PC-3 (cell line): ENCODE measurements at regions not wholly inside any gene's neighbourhood (a gene's known extent, or its start where the extent isn't known, plus 50 kb on each side); places are given as distances from the start of the nearest gene placed in this dataset.

ENCODE experiments used
- ATAC-seq: fragments of 200-7000 bp; cut with Tn5 transposase; 2 replicates; pipeline ENCODE4 v1.9.1; 2020; ENCODE audit warnings: mild to moderate bottlenecking, moderate library complexity
- BruUV-seq: library from RNA; stranded (reverse); fragments of 400-500 nt; replicated peaks from 2 replicates; lab custom pipeline; 2021; lab: Mats Ljungman, UMichigan
- CTCF ChIA-PET: fragments of 300-600 bp; sonication (Branson Sonifier 250); formaldehyde crosslinking; loops from one replicate; lab custom pipeline; 2022; ENCODE audit warnings: antibody characterized with exemption; lab: Charles Lee
- POLR2A ChIA-PET: fragments of 300-600 bp; sonication (Branson Sonifier 250); formaldehyde crosslinking; loops from one replicate; lab custom pipeline; 2022; ENCODE audit warnings: antibody characterized with exemption; ENCODE audit not compliant: unreplicated experiment; lab: Charles Lee
- DNase-seq: peaks from one replicate; pipeline ENCODE4 v3.0.0-alpha.2; 2015
- H2AFZ ChIP-seq: fragments of 300-600 bp; sonication (generic); 2 replicates; pipeline ENCODE4 v1.6.0; 2016; ENCODE audit warnings: antibody characterized with exemption, low read length
- H3F3A ChIP-seq: fragments of 300-600 bp; sonication (generic); one replicate; pipeline ENCODE4 v1.6.0; 2017; ENCODE audit warnings: antibody characterized with exemption, low read length, control low read depth, mild to moderate bottlenecking; ENCODE audit not compliant: unreplicated experiment
- H3K27ac ChIP-seq: fragments of 300-600 bp; sonication (generic); 2 replicates; pipeline ENCODE4 v1.5.1; 2016; ENCODE audit warnings: mild to moderate bottlenecking, low read length
- H3K27me3 ChIP-seq: fragments of 300-600 bp; sonication (generic); 2 replicates; pipeline ENCODE4 v1.6.1; 2016; ENCODE audit warnings: low read length, mixed read lengths
- H3K36me3 ChIP-seq: fragments of 300-600 bp; sonication (generic); 2 replicates; pipeline ENCODE4 v1.6.1; 2016; ENCODE audit warnings: low read depth, mixed run types, low read length, mixed read lengths
- H3K4me1 ChIP-seq: fragments of 300-600 bp; sonication (generic); 2 replicates; pipeline ENCODE4 v1.5.1; 2016; ENCODE audit warnings: low read length; ENCODE audit not compliant: insufficient read depth
- H3K4me2 ChIP-seq: fragments of 300-600 bp; sonication (generic); 2 replicates; pipeline ENCODE4 v1.6.0; 2016; ENCODE audit warnings: low read length
- H3K4me3 ChIP-seq: fragments of 300-600 bp; sonication (generic); 2 replicates; pipeline ENCODE4 v1.5.1; 2016; ENCODE audit warnings: mild to moderate bottlenecking, low read length, mixed read lengths
- H3K79me2 ChIP-seq: fragments of 300-600 bp; sonication (generic); 2 replicates; pipeline ENCODE4 v1.6.1; 2017; ENCODE audit warnings: low read length, mixed read lengths
- H3K9ac ChIP-seq: fragments of 300-600 bp; sonication (generic); 2 replicates; pipeline ENCODE4 v1.6.0; 2016; ENCODE audit warnings: mild to moderate bottlenecking, low read length
- H3K9me2 ChIP-seq: fragments of 300-600 bp; sonication (generic); replicated peaks from 2 replicates; pipeline ENCODE4 v1.6.1; 2016; ENCODE audit warnings: mixed run types, low read length, mixed read lengths
- H3K9me3 ChIP-seq: fragments of 300-600 bp; sonication (generic); 2 replicates; pipeline ENCODE4 v1.6.1; 2016; ENCODE audit warnings: low read length, mixed read lengths
- H4K20me1 ChIP-seq: fragments of 300-600 bp; sonication (generic); 2 replicates; pipeline ENCODE4 v1.6.1; 2016; ENCODE audit warnings: low read length, mixed read lengths
- EZH2 ChIP-seq: fragments of 300-600 bp; sonication (generic); IDR thresholded peaks from one replicate; pipeline ENCODE4 v1.6.1; 2017; ENCODE audit warnings: antibody characterized with exemption, mild to moderate bottlenecking, low read length; ENCODE audit not compliant: unreplicated experiment
- EZH2phosphoT487 ChIP-seq: fragments of 300-600 bp; sonication (generic); IDR thresholded peaks from 2 replicates; pipeline ENCODE4 v1.6.1; 2018; ENCODE audit warnings: mild to moderate bottlenecking, antibody characterized with exemption, low read length, borderline replicate concordance
- intact Hi-C: fragments of 100-400 bp; cut with micrococcal nuclease; formaldehyde crosslinking; loops from 2 replicates; pipeline ENCODE4 v1.9.0; 2023
- TF ChIP-seq, protein P1 (sequence below): fragments of 300-600 bp; sonication (generic); conservative IDR thresholded peaks from 2 replicates; pipeline ENCODE4 v1.5.1; 2017; ENCODE audit warnings: antibody characterized with exemption, low read depth, mild to moderate bottlenecking, low read length

GRCh38 chr11:19546325-19546724 lies 166.3 kb upstream of the NAV2 start:
- no peak for TF ChIP-seq EZH2phosphoT487
- TF ChIP-seq, protein P1, sequence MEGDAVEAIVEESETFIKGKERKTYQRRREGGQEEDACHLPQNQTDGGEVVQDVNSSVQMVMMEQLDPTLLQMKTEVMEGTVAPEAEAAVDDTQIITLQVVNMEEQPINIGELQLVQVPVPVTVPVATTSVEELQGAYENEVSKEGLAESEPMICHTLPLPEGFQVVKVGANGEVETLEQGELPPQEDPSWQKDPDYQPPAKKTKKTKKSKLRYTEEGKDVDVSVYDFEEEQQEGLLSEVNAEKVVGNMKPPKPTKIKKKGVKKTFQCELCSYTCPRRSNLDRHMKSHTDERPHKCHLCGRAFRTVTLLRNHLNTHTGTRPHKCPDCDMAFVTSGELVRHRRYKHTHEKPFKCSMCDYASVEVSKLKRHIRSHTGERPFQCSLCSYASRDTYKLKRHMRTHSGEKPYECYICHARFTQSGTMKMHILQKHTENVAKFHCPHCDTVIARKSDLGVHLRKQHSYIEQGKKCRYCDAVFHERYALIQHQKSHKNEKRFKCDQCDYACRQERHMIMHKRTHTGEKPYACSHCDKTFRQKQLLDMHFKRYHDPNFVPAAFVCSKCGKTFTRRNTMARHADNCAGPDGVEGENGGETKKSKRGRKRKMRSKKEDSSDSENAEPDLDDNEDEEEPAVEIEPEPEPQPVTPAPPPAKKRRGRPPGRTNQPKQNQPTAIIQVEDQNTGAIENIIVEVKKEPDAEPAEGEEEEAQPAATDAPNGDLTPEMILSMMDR, result no peak
- TF ChIP-seq EZH2, result no peak
- Histone ChIP-seq H4K20me1 (no peaks in the 10 kb centered on the region), H3K9me3 (no peaks in the 10 kb centered on the region), H3K4me3 (no peak overlapping the region), H3K36me3 (no peaks in the 10 kb centered on the region), H3K9me2 (no peaks in the 10 kb centered on the region), H3F3A (no peaks in the 10 kb centered on the region), H3K4me1 (no peaks in the 10 kb centered on the region), H3K27ac (no peak overlapping the region), H3K79me2 (no peaks in the 10 kb centered on the region), H3K4me2 (no peak overlapping the region), H2AFZ (no peak overlapping the region), H3K27me3 (peaks cover 4% of the 10 kb centered on the region; the same call in 1 of the 2 replicates), H3K9ac (no peak overlapping the region)
- CTCF ChIA-PET, result no interaction called here
- intact Hi-C loops, result no loop called here
- no peak for DNase-seq
- POLR2A ChIA-PET, result no interaction called here
- no TSS peak for BruUV-seq
- no peak for ATAC-seq

DNA sequence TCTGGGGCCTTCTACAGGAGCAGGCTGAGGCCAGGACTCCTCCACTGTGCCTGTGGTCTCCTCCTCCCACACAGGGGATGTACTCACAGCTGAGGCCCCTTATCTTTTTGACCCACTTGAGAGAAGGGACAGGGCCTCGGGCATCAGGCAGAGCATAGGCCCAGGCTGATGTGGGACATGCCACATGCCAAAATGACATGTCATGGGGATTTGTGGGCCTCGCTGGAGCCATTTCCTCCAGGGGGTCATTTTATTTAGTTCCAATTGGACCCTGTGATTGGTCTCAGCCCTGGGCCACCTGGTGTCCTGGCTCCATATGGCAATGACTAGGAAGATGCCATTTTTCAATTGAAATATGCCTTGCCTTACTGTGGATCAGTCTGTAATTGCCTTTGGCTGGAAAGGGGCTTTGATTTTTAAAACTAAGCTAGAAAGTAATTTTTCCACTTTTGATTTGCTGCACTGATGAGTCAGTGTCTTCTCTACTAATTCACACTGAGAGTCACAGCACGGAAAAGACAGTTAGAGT lies 171.1 kb upstream of the NAV2 start:
- ATAC-seq (no peak), DNase-seq (no peak)
- no TSS peak for BruUV-seq
- H2AFZ ChIP-seq, result no peak overlapping the region
- TF ChIP-seq EZH2phosphoT487 (no peak), EZH2 (no peak)
- TF ChIP-seq, protein P1, result no peak
- H3K36me3 ChIP-seq, result no peaks in the 10 kb centered on the region
- no peaks in the 10 kb centered on the region for H4K20me1 ChIP-seq
- H3K9me2 ChIP-seq, result no peaks in the 10 kb centered on the region
- H3F3A ChIP-seq, result no peaks in the 10 kb centered on the region
- no peak overlapping the region for H3K27ac ChIP-seq
- peaks cover 3% of the 10 kb centered on the region for H3K27me3 ChIP-seq
- H3K4me1 ChIP-seq, result no peaks in the 10 kb centered on the region
- H3K4me3 ChIP-seq, result no peak overlapping the region
- CTCF ChIA-PET, result no interaction called here
- no peak overlapping the region for H3K9ac ChIP-seq
- no peak overlapping the region for H3K4me2 ChIP-seq
- POLR2A ChIA-PET, result no interaction called here
- intact Hi-C loops, result no loop called here
- no peaks in the 10 kb centered on the region for H3K9me3 ChIP-seq
- H3K79me2 ChIP-seq, result no peaks in the 10 kb centered on the region

DNA sequence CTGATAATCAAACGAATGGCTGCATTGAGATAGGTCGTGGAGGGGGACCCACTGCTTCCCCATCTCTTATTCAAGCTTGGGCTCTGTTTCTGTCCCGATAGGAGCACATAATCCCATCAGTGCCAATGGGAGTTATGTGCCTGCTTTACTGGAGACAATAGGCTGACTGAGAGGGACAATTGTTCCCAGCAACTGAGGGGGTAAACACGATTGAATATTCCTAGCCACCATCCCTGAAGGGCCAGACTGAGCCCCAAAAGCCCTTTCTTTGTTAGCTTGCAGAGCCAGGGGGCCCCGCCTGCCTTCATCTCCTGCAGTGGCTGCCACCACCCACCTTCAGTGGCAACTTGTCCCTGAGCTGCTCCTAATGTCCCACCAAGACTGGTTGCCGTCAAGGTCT lies 172.8 kb upstream of the NAV2 start:
- Histone ChIP-seq H3K4me2 (no peak overlapping the region), H4K20me1 (no peaks in the 10 kb centered on the region), H3K9me2 (no peaks in the 10 kb centered on the region), H3K4me3 (no peak overlapping the region), H3K9me3 (no peaks in the 10 kb centered on the region), H3K79me2 (no peaks in the 10 kb centered on the region), H3F3A (no peaks in the 10 kb centered on the region), H3K27me3 (peaks cover 14% of the 10 kb centered on the region), H3K4me1 (no peaks in the 10 kb centered on the region), H3K36me3 (no peaks in the 10 kb centered on the region), H3K9ac (no peak overlapping the region), H3K27ac (no peak overlapping the region), H2AFZ (no peak overlapping the region)
- no peak for ATAC-seq
- BruUV-seq, result no TSS peak
- intact Hi-C loops, result no loop called here
- POLR2A ChIA-PET, result no interaction called here
- CTCF ChIA-PET, result no interaction called here
- TF ChIP-seq, protein P1, result no peak
- no peak for TF ChIP-seq EZH2
- no peak for TF ChIP-seq EZH2phosphoT487
- no peak for DNase-seq
